CD14-positive monocyte (primary cell): ENCODE measurements at regions not wholly inside any gene's neighbourhood (a gene's known extent, or its start where the extent isn't known, plus 50 kb on each side); places are given as distances from the start of the nearest gene placed in this dataset. TPM values are rescaled to one million over a fixed set of nuclear protein-coding genes. Genes with fewer than 3 reads are reported as not detected.

ENCODE experiments used
- DNase-seq, 3 donors: peaks; one replicate each; pipeline ENCODE4 v3.0.0-alpha.2; 2011 to 2022
- H2AFZ ChIP-seq: 2 replicates; pipeline ENCODE4 v1.6.0; 2012; ENCODE audit warnings: mild to moderate bottlenecking, low read depth, low read length, inconsistent platforms; ENCODE audit not compliant: insufficient read depth, poor library complexity, severe bottlenecking
- H3K27ac ChIP-seq, 2 donors: 1 replicate in 1 of 2; 2 replicates in 1 of 2; pipeline ENCODE4 v1.5.1; 2012 to 2013; ENCODE audit warnings: low read length in 2 of 2, control low read depth in 1 of 2, inconsistent platforms in 1 of 2, low read depth in 1 of 2, mild to moderate bottlenecking in 1 of 2
- H3K27me3 ChIP-seq, 2 donors: one replicate each; pipeline versions ENCODE4 v1.6.0 to v1.6.1; 2011 to 2013; ENCODE audit warnings: low read length in 2 of 2; ENCODE audit not compliant: control insufficient read depth in 2 of 2, insufficient read depth in 2 of 2
- H3K36me3 ChIP-seq, 2 donors: replicated peaks in 1 of 2; 1 replicate in 1 of 2; 2 replicates in 1 of 2; pipeline versions ENCODE4 v1.5.1 to v1.6.1; 2012 to 2013; ENCODE audit warnings: low read length in 2 of 2, control low read depth in 1 of 2, inconsistent platforms in 1 of 2, mild to moderate bottlenecking in 1 of 2; ENCODE audit not compliant: insufficient read depth in 2 of 2, control insufficient read depth in 1 of 2
- H3K4me1 ChIP-seq, 2 donors: 1 replicate in 1 of 2; 2 replicates in 1 of 2; pipeline versions ENCODE4 v1.5.1 to v1.6.1; 2012 to 2013; ENCODE audit warnings: low read length in 2 of 2, control low read depth in 1 of 2, inconsistent platforms in 1 of 2, mild to moderate bottlenecking in 1 of 2, moderate library complexity in 1 of 2; ENCODE audit not compliant: insufficient read depth in 2 of 2, control insufficient read depth in 1 of 2
- H3K4me2 ChIP-seq: replicated peaks from 2 replicates; pipeline ENCODE3; 2012; ENCODE audit warnings: low read length, moderate library complexity, mild to moderate bottlenecking; ENCODE audit not compliant: poor library complexity, severe bottlenecking; ENCODE audit errors: extremely low read depth
- H3K4me3 ChIP-seq, 3 experiments: fragments of 200-600 bp in 1 of 3; sonication (generic) in 1 of 3; replicated peaks in 1 of 3; 1 replicate in 2 of 3; 2 replicates in 1 of 3; pipeline ENCODE4 v1.5.1; 2011 to 2013; ENCODE audit warnings: low read length in 3 of 3, mild to moderate bottlenecking in 3 of 3, control low read depth in 2 of 3, low read depth in 2 of 3, inconsistent platforms in 1 of 3, moderate library complexity in 1 of 3
- H3K79me2 ChIP-seq: 2 replicates; pipeline ENCODE4 v1.6.0; 2012; ENCODE audit warnings: mild to moderate bottlenecking, control low read depth, inconsistent platforms, low read length, moderate library complexity; ENCODE audit not compliant: insufficient read depth
- H3K9ac ChIP-seq: 2 replicates; pipeline ENCODE4 v1.6.0; 2017; ENCODE audit warnings: low read length, mild to moderate bottlenecking; ENCODE audit not compliant: insufficient read depth, poor library complexity, severe bottlenecking
- H3K9me3 ChIP-seq, 2 donors: replicated peaks in 1 of 2; 1 replicate in 1 of 2; 2 replicates in 1 of 2; pipeline versions ENCODE4 v1.5.1 to v1.6.1; 2012 to 2013; ENCODE audit warnings: low read length in 2 of 2, control low read depth in 1 of 2; ENCODE audit not compliant: control insufficient read depth in 1 of 2, insufficient read depth in 1 of 2
- H4K20me1 ChIP-seq: 2 replicates; pipeline ENCODE4 v1.6.0; 2012; ENCODE audit warnings: mild to moderate bottlenecking, low read length, control low read depth, moderate library complexity; ENCODE audit not compliant: insufficient read depth
- H3K27ac Mint-ChIP-seq, 7 donors: one replicate each; pipeline ENCODE4 v1.8.0; 2020; ENCODE audit warnings: mild to moderate bottlenecking in 7 of 7, mixed read lengths in 7 of 7, moderate library complexity in 6 of 7, inconsistent platforms in 2 of 7
- H3K27me3 Mint-ChIP-seq, 3 donors: one replicate each; pipeline ENCODE4 v1.8.0; 2021 to 2022; ENCODE audit warnings: low read depth in 3 of 3, mild to moderate bottlenecking in 3 of 3, mixed read lengths in 3 of 3, moderate library complexity in 3 of 3, inconsistent platforms in 1 of 3
- H3K36me3 Mint-ChIP-seq, 2 donors: one replicate each; pipeline ENCODE4 v1.8.0; 2020; ENCODE audit warnings: mixed read lengths in 2 of 2, inconsistent platforms in 1 of 2, mild to moderate bottlenecking in 1 of 2
- H3K4me1 Mint-ChIP-seq: one replicate; pipeline ENCODE4 v1.8.0; 2020; ENCODE audit warnings: mild to moderate bottlenecking, mixed read lengths
- H3K4me3 Mint-ChIP-seq, 2 donors: one replicate each; pipeline ENCODE4 v1.8.0; 2020; ENCODE audit warnings: mild to moderate bottlenecking in 2 of 2, mixed read lengths in 2 of 2, moderate library complexity in 1 of 2
- H3K9me3 Mint-ChIP-seq, 7 donors: one replicate each; pipeline ENCODE4 v1.8.0; 2020 to 2022; ENCODE audit warnings: mixed read lengths in 7 of 7, mild to moderate bottlenecking in 6 of 7, moderate library complexity in 6 of 7, inconsistent platforms in 2 of 7
- intact Hi-C, 2 donors: fragments of 100-400 bp; cut with micrococcal nuclease; formaldehyde crosslinking; loops; one replicate each; pipeline versions ENCODE4 v1.15.0 to v1.15.1; 2023
- small RNA-seq: library from RNA; depleted of rRNA; stranded (forward); fragments of <200 nt; gene quantifications from one replicate; pipeline ENCODE3, GENCODE V24; 2012; ENCODE audit warnings: low read depth; ENCODE audit not compliant: insufficient read length
- TF ChIP-seq, protein P1 (sequence below): fragments of 200-600 bp; IDR thresholded peaks from one replicate; pipeline ENCODE4 v1.8.0; 2022; ENCODE audit warnings: antibody characterized with exemption, mild to moderate bottlenecking

DNA sequence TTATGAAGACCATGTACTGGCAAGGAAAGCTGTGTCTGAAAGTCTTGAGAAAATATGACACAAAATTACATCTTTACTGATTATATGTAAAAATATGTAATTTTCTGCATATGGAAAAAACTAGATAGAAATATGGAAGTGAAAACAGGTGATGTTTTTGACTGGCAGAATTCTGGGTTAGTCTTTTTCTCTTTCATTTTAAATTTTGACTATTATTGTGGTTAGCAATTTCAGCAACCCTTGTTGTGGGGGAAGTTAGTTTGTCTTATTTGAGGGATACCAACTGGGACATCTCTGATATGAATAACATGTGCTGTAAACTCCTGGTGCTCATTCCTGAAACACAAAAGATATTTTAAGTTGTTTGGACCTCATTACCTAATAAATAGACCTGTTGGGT is 49.9 kb upstream of the CPEB2 start:
- Mint-ChIP-seq H3K9me3 (peaks cover 0 to 3% (median 0%) of the 10 kb centered on the region in 7 donors), H3K4me1 (no peaks in the 10 kb centered on the region), H3K4me3 (no peak overlapping the region), H3K27me3 (peaks cover 0 to 1% (median 1%) of the 10 kb centered on the region in 3 donors), H3K36me3 (no peaks in the 10 kb centered on the region), H3K27ac (no peak overlapping the region)
- H3K27me3 ChIP-seq, result no peaks in the 10 kb centered on the region
- H3K27ac ChIP-seq, result no peak overlapping the region
- no peak overlapping the region for H2AFZ ChIP-seq
- DNase-seq, result no peak
- intact Hi-C loops, result no loop called here
- TF ChIP-seq, protein P1, sequence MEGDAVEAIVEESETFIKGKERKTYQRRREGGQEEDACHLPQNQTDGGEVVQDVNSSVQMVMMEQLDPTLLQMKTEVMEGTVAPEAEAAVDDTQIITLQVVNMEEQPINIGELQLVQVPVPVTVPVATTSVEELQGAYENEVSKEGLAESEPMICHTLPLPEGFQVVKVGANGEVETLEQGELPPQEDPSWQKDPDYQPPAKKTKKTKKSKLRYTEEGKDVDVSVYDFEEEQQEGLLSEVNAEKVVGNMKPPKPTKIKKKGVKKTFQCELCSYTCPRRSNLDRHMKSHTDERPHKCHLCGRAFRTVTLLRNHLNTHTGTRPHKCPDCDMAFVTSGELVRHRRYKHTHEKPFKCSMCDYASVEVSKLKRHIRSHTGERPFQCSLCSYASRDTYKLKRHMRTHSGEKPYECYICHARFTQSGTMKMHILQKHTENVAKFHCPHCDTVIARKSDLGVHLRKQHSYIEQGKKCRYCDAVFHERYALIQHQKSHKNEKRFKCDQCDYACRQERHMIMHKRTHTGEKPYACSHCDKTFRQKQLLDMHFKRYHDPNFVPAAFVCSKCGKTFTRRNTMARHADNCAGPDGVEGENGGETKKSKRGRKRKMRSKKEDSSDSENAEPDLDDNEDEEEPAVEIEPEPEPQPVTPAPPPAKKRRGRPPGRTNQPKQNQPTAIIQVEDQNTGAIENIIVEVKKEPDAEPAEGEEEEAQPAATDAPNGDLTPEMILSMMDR, result no peak
- H3K36me3 ChIP-seq, result no peaks in the 10 kb centered on the region
- H3K79me2 ChIP-seq, result no peaks in the 10 kb centered on the region
- H3K4me2 ChIP-seq, result no peak overlapping the region
- no peak overlapping the region for H3K9ac ChIP-seq
- no peaks in the 10 kb centered on the region for H4K20me1 ChIP-seq
- H3K4me3 ChIP-seq, result no peak overlapping the region
- H3K9me3 ChIP-seq, result no peaks in the 10 kb centered on the region
- H3K4me1 ChIP-seq, result no peaks in the 10 kb centered on the region

Small RNA genes lying in the stretch of these regions (small RNA-seq; reads per million reads assigned to genes)
- not detected for gene RF00092
